ENCODE measurements at regions not wholly inside any gene's neighbourhood (a gene's known extent, or its start where the extent isn't known, plus 50 kb on each side); places are given as distances from the start of the nearest gene placed in this dataset.

DNA sequence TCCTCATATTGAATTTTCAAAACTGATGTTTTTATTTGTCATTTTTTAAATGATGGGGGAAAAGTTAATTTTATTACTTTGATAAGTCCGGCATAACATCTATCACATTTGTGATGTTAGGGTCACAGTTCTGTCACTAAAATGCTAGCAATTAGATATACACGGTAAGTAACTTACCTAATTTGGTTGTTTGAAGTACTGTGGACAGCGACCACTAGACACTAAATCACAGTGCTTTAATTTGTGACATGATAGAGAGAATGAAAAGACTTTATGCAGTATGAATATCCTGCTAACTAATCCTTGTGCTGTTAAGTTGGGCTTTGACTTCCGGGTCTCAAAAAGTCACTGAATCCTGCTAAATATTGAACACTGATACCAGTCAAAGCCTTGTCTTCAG lies 857.3 kb upstream of the KCND2 start:
- TF ChIP-seq, protein P1, sequence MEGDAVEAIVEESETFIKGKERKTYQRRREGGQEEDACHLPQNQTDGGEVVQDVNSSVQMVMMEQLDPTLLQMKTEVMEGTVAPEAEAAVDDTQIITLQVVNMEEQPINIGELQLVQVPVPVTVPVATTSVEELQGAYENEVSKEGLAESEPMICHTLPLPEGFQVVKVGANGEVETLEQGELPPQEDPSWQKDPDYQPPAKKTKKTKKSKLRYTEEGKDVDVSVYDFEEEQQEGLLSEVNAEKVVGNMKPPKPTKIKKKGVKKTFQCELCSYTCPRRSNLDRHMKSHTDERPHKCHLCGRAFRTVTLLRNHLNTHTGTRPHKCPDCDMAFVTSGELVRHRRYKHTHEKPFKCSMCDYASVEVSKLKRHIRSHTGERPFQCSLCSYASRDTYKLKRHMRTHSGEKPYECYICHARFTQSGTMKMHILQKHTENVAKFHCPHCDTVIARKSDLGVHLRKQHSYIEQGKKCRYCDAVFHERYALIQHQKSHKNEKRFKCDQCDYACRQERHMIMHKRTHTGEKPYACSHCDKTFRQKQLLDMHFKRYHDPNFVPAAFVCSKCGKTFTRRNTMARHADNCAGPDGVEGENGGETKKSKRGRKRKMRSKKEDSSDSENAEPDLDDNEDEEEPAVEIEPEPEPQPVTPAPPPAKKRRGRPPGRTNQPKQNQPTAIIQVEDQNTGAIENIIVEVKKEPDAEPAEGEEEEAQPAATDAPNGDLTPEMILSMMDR (IDR thresholded peaks at IDR 0.05) = no peak
- no peak for TF ChIP-seq POLR2A (IDR thresholded peaks at IDR 0.05)
- no peak for TF ChIP-seq EP300 (IDR thresholded peaks at IDR 0.05)

All from tibial nerve (tissue), 4 donors.